Gastroesophageal sphincter (tissue), 4 donors: ENCODE measurements at regions not wholly inside any gene's neighbourhood (a gene's known extent, or its start where the extent isn't known, plus 50 kb on each side); places are given as distances from the start of the nearest gene placed in this dataset.

Experiments used
- ATAC-seq: fragments of 150-250 bp; one replicate; pipeline ENCODE4 v1.9.1; 2016; ENCODE audit warnings: mild to moderate bottlenecking, moderate library complexity
- H3K27ac ChIP-seq, 4 donors: fragments of 200-600 bp; sonication (generic) in 3 of 4; 1 replicate in 3 of 4; 2 replicates in 1 of 4; pipeline ENCODE4 v1.5.1; 2016 to 2019
- H3K27me3 ChIP-seq: fragments of 200-600 bp; sonication (generic); one replicate; pipeline ENCODE4 v1.5.1; 2019
- H3K36me3 ChIP-seq, 2 donors: fragments of 200-600 bp; sonication (generic); one replicate each; pipeline ENCODE4 v1.5.1; 2019; ENCODE audit warnings: control low read depth in 1 of 2
- H3K4me1 ChIP-seq, 3 donors: fragments of 200-600 bp; sonication (generic); 1 replicate in 2 of 3; 2 replicates in 1 of 3; pipeline ENCODE4 v1.5.1; 2016 to 2019; ENCODE audit warnings: control low read depth in 2 of 3
- H3K4me3 ChIP-seq, 2 donors: fragments of 200-600 bp; sonication (generic); one replicate each; pipeline ENCODE4 v1.5.1; 2019; ENCODE audit warnings: mild to moderate bottlenecking in 1 of 2, moderate library complexity in 1 of 2
- H3K9me3 ChIP-seq, 3 donors: fragments of 200-600 bp; sonication (generic); one replicate each; pipeline ENCODE4 v1.5.1; 2017 to 2019; ENCODE audit warnings: control low read depth in 2 of 3
- CTCF ChIP-seq, 4 experiments: fragments of 200-600 bp in 2 of 4; fragments of 450-650 bp in 2 of 4; sonication (generic) in 1 of 4; IDR thresholded peaks; one replicate each; pipeline ENCODE4 v1.5.1; 2017 to 2019; ENCODE audit warnings: antibody characterized with exemption in 4 of 4, mild to moderate bottlenecking in 2 of 4, moderate library complexity in 2 of 4
- EP300 ChIP-seq: sonication (generic); formaldehyde crosslinking; IDR thresholded peaks from one replicate; pipeline ENCODE4 v1.6.1; 2017; ENCODE audit warnings: antibody characterized with exemption, mild to moderate bottlenecking
- POLR2A ChIP-seq, 2 donors: fragments of 450-650 bp; IDR thresholded peaks; one replicate each; pipeline ENCODE4 v1.6.1; 2017; ENCODE audit warnings: antibody characterized with exemption in 2 of 2, mild to moderate bottlenecking in 2 of 2, moderate library complexity in 1 of 2
- POLR2AphosphoS5 ChIP-seq: sonication (generic); formaldehyde crosslinking; IDR thresholded peaks from one replicate; pipeline ENCODE4 v1.6.1; 2017; ENCODE audit warnings: antibody characterized with exemption
- WGBS, 2 donors: methylation state at CpG; one replicate each; pipeline ENCODE4 v1.1.5; 2018; ENCODE audit warnings: low coverage in 1 of 2; 5-methylcytosine and 5-hydroxymethylcytosine counted together

GRCh38 chr7:115582956-115583355 lies 447.6 kb downstream of the TFEC start:
- TF ChIP-seq POLR2A (IDR thresholded peaks at IDR 0.05) (no peak), EP300 (no peak), CTCF (IDR thresholded peaks at IDR 0.05) (no peak), POLR2AphosphoS5 (no peak)
- Histone ChIP-seq H3K4me1 (no peaks in the 10 kb centered on the region), H3K36me3 (no peaks in the 10 kb centered on the region), H3K27me3 (no peaks in the 10 kb centered on the region), H3K9me3 (no peaks in the 10 kb centered on the region), H3K4me3 (no peak overlapping the region), H3K27ac (no peak overlapping the region)
- 0 to 33% methylated on average over 1 of the region's 1 CpG for WGBS, 2 donors
- no peak for ATAC-seq

GRCh38 chr7:115578576-115578975 lies 452.0 kb downstream of the TFEC start:
- 69 to 82% methylated on average over 1 to 2 of the region's 2 CpGs for WGBS, 2 donors
- Histone ChIP-seq H3K9me3 (no peaks in the 10 kb centered on the region), H3K4me1 (no peaks in the 10 kb centered on the region), H3K27ac (no peak overlapping the region), H3K4me3 (no peak overlapping the region), H3K36me3 (no peaks in the 10 kb centered on the region), H3K27me3 (no peaks in the 10 kb centered on the region)
- no peak for TF ChIP-seq POLR2A (IDR thresholded peaks at IDR 0.05)
- TF ChIP-seq EP300, result no peak
- TF ChIP-seq CTCF (IDR thresholded peaks at IDR 0.05), result no peak
- no peak for TF ChIP-seq POLR2AphosphoS5
- ATAC-seq, result no peak

- Histone ChIP-seq H3K27ac (no peak overlapping the region), H3K4me1 (no peaks in the 10 kb centered on the region), H3K4me3 (no peak overlapping the region), H3K36me3 (no peaks in the 10 kb centered on the region), H3K9me3 (no peaks in the 10 kb centered on the region), H3K27me3 (no peaks in the 10 kb centered on the region)
- TF ChIP-seq EP300 (no peak), CTCF (IDR thresholded peaks at IDR 0.05) (no peak), POLR2A (IDR thresholded peaks at IDR 0.05) (no peak), POLR2AphosphoS5 (no peak)
- 85 to 86% methylated on average over 5 to 6 of the region's 6 CpGs for WGBS, 2 donors
- no peak for ATAC-seq
Observed at GRCh38 chr7:115574681-115575291, 455.8 kb downstream of the TFEC start.

- ATAC-seq, result no peak
- no peak overlapping the region for H3K4me3 ChIP-seq
- H3K27ac ChIP-seq, result no peak overlapping the region
- H3K36me3 ChIP-seq, result no peaks in the 10 kb centered on the region
- H3K9me3 ChIP-seq, result peaks cover 0 to 6% (median 0%) of the 10 kb centered on the region in 3 donors
- no peak for TF ChIP-seq CTCF (IDR thresholded peaks at IDR 0.05)
- no peak for TF ChIP-seq EP300
- TF ChIP-seq POLR2A (IDR thresholded peaks at IDR 0.05), result no peak
- no peak for TF ChIP-seq POLR2AphosphoS5
- 69 to 88% methylated on average over 1 of the region's 1 CpG for WGBS, 2 donors
- no peaks in the 10 kb centered on the region for H3K27me3 ChIP-seq
- H3K4me1 ChIP-seq, result no peaks in the 10 kb centered on the region
Observed at GRCh38 chr7:115572111-115572510, 458.5 kb downstream of the TFEC start.

- Histone ChIP-seq H3K4me3 (no peak overlapping the region), H3K27me3 (no peaks in the 10 kb centered on the region), H3K4me1 (no peaks in the 10 kb centered on the region), H3K9me3 (no peaks in the 10 kb centered on the region), H3K27ac (no peak overlapping the region), H3K36me3 (no peaks in the 10 kb centered on the region)
- no peak for ATAC-seq
- no peak for TF ChIP-seq EP300
- no peak for TF ChIP-seq CTCF (IDR thresholded peaks at IDR 0.05)
- no peak for TF ChIP-seq POLR2A (IDR thresholded peaks at IDR 0.05)
- TF ChIP-seq POLR2AphosphoS5, result no peak
- 83 to 96% methylated on average over 6 to 9 of the region's 9 CpGs for WGBS, 2 donors
Observed at GRCh38 chr7:115561335-115562110, 469.0 kb downstream of the TFEC start.
